ENCODE measurements at regions not wholly inside any gene's neighbourhood (a gene's known extent, or its start where the extent isn't known, plus 50 kb on each side); places are given as distances from the start of the nearest gene placed in this dataset.
"Not testable (repeated sequence)": the region's sequence is repeated elsewhere in the genome, so short reads cannot be mapped to it uniquely, and the experiment has no call there.

DNA sequence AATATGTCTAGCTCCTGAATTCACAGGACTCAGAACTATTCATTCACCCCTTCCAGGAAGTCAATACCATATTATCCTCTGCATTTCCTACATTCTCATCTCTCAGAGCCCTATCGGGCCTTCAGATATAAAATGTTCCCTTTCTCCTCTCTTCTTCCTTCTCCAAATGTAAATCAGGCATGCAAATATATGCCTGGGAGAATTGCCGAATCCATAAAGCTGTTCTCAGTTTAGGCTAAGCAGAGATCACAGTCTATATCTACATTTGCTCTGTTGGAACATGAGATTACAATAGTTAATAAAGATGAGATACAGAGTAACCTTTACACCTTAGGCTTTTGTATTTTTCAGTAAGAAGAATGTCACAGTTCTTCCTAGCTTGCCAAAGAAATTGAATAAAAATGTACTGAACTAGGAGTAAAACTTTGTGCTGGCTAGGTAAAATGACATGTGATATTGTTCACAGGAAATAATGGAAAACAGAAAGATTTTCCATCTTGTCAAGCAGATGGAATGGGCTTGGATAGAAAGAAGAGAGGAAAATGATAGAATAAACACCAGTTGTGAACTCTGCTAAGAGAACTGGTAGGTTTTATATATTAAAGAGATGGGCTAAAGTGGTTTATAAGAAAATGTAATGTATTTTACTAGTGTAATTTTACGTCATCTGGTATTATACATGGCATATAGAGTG, 161.5 kb downstream of the NRIP1 start:
- DNase-seq: no peak

DNA sequence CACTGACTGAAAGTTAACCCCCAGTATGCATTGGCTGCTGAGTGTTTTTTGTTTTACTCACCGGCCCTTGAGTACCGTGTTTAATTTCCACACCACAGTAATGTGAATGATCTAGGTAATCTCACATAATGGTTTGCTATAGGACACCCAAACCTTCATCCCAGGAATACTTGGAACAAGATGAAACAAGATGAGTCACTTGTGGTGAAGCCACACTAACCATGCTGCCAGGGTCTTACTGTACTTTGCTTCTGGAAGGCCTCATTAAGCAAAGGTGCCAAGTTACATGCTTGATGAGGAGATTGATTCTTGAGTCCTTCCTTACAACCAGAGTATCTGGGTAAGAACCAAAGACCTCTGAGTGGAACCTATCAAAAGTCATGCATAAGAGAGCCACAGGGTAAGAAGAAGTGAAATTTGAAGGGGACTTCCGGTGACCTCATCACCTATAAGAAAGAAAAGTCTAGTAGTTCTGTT, 163.3 kb downstream of the NRIP1 start:
- DNase-seq: no peak

DNA sequence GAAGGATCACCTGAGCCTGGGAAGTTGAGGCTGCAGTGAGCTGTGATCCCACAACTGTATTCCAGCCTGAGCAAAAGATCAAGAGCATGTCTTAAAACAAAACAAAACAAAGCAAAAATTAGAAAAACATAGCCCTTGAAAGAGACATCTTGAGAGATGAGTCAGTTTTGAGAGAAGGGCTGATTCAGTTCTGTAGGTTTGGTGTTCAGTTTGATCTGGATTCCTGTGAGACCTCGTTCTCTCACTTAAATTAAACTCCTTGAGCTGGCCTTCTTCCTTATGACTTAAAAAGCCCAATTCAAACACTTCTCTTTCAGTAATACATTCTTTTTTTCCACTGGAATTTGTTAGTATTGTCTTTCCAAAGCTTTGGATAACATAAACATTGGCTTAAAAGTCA, 164.2 kb downstream of the NRIP1 start:
- DNase-seq: no peak

DNA sequence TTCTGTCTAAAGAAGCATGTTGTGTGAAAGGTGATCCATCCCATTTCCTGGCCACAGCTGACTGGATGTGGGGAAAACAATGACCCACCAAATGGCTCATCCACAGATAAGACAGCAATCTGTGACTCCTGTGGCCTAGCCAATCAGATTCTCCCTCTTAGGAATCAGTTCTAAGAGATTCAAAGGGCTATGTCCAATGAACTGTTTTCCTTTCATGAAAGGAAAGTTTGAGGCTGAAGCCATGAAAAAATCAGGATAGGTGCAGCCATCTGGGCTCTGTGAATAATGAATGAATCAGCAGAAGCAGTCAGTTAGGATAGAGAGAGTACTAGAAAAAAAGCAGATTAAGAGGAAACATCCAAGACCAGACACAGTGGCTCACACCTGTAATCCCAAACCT, 164.7 kb downstream of the NRIP1 start:
- DNase-seq: no peak

DNA sequence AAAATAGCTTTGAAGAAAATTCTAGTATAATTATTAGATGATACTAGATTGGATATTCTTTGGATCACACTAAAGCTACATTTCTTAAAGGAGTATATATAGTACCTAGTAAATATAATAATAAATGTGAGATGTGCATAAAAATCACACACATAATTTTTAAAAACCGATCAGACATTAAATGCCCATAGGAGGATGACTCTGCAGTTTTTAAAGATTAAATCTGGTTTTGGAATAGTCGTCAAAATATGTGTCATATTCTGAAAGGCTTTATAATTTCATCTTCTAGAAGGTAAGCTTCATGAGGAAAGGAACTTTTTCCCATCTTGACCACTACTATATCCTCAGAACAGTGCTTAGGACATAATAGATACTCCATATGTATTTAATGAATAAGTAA, 169.0 kb downstream of the NRIP1 start:
- no peak for DNase-seq

DNA sequence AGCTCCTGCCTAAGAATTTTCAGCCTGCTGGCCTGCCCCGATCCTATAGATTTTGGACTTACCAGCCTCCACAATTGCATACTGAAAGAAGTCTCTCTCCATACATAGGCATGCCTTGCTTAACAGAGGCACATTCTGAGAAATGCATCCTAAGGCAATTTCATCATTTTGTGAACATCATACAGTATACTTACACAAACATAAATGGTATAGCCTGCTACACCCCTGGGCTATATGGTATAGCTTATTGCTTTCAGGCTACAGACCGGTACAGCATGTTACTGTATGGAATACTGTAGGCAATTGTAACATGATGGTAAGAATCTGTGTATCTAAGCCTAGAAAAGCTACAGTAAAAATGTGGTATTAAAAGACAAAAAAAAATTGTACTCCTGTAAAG, 174.7 kb downstream of the NRIP1 start:
- no peak for DNase-seq

DNA sequence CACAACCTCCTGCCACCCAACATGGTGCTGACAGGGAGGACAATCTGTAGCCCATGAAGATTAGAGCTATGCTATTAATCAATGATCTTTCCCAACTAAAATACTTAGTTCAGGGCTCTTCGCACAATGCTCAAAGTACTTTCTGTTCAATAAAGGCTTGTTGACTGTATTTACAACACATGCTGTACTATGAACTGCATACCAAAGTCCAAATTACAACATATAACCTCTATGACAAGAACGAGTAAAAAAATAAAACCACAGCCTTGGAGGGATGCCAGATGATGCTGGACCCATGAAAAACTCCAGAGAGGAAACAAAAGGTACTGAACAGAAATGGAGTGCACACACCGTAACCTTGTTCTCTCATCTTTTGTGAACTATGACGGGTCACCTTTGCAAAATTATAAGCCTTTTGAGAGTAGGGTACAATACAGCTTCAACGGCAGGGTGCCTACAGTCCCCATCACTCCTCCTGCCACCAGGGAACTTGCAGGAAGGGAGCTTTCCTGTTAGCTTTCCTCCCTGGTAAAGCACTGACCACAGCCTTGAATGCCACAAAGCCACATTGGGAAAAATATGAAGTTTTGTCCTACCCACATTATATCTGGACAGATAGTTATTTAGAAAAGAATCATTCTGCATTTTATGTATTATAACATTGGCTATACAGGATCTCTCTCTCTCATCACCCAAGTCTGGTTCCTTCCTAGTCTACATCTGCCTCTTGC, 175.6 kb downstream of the NRIP1 start:
- DNase-seq: no peak

DNA sequence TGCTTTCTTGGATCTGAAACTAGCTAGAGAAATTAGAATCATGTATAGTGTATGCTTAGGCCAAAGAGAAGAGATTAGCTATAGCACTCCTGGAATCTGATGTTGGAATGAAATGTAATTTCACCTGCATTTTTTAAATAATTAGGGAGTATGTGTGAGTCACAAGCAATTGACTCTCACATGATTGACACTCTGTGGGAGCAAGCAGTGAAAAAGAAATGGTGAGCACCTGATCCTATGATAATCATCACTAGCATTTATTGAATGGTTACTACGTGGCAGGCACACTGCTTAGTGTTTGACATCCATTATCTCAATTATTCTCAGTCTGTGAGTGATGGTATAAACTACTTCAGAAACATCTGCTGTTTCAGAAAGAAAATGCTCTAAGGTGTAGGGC, 176.6 kb downstream of the NRIP1 start:
- no peak for DNase-seq

DNA sequence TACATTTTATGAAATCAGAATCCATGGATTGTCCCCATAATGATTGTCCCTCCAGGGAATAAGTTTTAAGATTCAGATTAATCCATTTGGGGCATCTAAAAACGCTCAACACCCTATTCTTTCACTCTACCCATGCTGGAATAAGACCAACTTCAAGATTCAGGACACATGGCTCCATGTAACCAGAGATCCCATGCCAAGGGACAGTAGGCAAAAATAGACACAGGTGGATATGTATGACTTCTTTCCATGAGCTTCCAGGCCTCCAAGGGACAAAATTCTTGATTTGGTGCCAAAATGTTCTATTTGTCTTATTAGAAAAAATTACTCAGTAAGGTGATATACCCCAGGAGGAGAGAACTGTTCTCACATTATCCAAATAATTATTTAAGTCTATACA, 178.8 kb downstream of the NRIP1 start:
- peak; percentile 22 for DNase-seq

DNA sequence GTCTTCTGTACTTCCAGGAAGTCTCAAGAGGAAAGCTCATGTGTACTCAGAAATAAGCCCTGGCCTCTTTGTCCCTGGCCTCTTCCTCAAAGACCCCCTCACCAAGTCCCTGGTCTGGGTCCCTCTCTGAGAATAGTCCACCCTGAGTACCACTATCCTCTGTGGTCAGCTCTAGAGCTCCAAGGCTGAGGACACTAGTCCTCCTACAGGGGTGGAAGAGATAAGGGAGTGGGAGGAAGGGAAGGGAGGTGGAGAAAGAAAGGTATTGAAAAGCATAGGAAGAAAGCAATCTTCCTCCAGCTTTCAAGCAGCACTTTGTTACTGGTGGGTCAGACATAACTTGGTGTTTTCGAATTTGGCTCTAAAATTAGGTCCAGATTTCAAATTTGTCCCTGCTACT, 181.4 kb downstream of the NRIP1 start:
- no peak for DNase-seq

DNA sequence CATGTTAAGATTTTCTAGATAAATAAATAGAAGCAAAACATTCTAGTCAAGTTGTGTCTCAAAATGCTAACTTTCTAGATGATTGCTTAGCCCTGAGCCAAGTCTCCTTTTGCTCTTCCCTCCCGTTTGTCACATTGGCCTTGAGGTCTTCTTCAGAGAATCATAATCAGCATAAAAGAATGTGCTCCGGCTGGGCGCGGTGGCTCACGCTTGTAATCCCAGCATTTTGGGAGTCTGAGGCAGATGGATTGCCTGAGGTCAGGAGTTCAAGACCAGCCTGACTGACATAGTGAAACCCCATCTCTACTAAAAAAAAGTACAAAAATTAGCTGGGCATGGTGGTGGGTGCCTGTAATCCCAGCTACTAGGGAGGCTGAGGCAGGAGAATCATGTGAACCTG, 182.3 kb downstream of the NRIP1 start:
- DNase-seq: not testable (repeated sequence)

DNA sequence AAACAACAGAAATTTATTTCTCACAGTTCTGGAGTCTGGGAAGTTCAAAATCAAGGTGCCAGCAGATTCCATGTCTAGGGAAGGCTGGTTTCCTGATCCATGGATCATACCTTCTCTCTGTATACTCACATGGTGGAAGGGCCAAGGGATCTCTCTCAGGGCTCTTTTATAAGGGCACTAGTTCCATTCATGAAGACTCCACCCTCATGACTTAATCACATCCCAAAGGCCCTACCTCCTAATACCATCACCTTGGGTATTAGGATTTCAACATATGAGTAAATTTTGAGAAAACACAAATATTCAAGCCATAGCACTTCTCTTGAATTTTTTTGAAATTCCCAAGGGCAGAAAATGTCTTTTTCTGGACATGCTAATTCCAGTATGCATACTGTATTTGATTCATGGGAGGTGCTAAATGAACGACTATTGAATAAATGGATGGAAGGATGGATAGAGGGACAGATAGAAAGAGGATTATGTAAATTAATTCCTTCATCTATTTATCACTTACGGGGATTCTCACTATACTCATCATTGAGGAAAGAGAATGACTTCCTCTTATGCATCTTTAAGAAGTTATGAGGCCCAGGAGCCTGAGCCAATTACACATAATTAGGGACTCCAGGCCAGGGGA, 182.8 kb downstream of the NRIP1 start:
- no peak for DNase-seq

DNA sequence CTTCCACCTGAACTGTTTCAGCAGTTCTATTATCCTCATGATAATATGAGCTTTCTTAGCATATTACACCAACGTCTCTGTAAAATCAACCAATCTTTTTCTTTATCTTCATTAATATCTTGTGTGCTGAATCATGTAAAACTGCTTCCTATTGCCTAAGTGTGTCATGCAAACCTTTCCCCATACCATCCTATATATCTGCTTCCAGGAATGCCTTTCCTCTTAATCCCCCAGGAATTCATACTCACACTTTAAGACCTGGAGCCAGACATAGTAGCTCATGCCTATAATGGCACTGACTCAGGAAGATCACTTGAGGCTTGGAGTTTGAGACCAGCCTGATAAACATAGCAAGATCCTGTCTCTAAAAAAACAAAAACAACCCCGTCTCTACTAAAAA, 183.9 kb downstream of the NRIP1 start:
- no peak for DNase-seq

DNA sequence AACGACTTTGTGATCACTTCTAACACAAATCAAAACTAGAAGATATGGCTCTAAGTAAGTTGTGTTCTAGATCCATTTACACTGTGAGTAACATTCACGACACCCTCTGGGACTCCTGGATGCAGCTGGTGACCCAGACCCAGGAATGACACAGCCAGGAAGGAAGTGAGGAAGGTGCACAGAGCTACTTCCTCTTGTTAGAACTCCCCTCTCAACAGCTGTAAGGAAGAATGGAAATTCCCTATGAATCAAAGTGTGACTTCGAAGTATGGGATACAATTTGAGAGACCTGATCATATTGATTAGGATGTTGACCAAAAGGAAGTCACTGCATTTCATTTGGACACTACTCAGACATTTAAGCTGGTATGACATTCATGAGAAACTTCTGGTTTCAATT, 185.3 kb downstream of the NRIP1 start:
- DNase-seq: no peak

DNA sequence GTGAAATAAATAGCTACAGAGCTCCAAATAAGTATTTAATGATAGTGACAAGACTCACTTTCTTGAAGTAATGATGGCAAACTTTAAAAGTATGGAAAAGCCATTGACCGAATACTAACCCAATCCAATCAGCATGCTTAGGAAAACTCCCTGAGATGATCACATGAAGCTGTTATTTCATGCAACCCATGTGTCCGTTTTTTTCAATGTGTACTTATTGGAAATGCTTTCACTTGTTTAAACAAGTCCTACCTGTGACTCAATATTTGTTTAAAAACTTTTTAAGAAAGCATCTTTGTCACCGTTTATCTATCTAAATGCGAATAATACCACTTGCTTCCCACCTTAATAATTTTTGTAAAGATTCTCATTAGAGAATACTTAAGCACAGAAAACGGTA, 185.8 kb downstream of the NRIP1 start:
- DNase-seq: no peak

DNA sequence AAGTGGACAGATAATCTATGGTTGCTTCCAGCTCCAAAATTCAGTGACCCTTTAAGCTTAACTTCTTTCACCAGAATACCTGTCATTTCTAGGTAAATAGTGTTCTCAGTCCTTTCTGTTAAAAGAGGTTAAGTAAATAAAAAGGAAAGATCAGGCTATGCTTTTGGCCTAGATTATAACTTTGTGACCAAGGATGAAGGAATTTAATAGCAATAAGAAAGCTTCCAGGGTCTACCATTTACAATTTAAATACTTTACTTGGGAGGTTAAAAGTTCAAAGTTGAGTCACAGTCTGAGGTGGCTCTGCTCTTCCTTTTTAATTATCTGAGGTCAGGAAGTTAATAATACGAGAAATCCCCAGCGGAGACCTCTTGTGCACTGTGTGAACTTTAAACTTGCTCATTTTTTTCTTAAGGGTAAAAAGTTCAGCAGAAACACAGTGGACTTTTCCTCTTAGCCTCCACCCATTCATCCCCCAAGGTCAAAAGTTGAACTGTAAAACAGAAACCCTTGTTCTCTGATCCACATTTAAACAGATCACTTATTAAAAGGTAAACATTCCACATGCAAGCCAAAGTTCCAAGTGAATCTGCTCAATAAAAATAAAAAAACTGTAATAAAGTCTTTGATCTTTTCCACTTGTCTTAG, 187.1 kb downstream of the NRIP1 start:
- DNase-seq: no peak

DNA sequence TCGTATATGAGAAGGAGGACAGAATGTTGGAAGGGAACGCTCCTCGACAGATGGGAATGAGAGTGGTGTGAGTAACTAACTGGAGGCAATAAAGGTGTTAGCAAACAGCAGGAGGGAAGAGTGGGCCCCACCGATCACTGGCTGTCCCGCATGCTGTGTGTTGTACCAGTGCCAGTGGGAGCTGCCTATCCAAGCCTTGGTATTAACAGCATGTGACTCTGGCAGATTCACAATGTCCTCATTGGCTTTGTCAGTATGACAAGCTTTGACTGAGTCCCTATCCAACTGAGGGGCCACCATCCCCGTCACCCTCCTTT, 188.3 kb downstream of the NRIP1 start:
- no peak for DNase-seq

DNA sequence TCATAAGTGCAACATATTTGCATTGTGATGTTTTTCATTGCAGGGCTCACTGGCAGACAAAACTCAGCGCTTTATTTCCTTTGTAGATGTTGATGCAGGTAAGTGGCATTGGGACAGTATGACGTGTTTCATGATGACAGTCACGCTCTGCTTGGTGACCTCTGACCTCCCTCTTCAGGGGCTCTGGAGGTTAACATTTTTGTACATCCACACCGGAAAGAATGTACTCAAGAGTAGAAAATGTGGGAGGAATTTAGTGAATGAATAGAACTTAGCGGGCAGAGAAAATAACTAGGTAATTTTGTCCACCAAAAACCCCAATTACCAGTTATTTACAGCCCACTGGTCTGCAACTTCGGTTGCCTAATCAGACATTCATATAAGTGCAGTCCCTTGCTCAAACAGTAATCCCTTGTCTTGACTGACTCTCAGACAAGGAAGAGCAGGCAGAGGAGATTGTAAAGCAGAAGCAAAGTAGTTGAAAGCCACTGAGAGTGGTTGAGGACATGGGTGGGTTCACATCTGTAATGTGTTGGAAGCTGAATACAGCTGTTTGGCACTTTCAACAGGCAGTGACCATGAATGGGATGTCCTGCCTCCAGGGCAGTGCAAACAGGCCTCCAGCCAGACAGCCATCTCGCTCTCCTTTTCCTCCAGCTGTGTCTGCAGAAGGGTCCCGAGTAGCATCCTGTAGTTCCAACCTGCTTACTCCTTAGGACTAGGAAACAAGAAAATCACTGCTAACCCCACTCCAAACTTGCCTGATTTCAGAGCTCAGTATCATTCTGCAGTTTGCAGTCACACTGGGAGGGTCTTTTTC, 188.9 kb downstream of the NRIP1 start:
- DNase-seq: peak; percentile 17

DNA sequence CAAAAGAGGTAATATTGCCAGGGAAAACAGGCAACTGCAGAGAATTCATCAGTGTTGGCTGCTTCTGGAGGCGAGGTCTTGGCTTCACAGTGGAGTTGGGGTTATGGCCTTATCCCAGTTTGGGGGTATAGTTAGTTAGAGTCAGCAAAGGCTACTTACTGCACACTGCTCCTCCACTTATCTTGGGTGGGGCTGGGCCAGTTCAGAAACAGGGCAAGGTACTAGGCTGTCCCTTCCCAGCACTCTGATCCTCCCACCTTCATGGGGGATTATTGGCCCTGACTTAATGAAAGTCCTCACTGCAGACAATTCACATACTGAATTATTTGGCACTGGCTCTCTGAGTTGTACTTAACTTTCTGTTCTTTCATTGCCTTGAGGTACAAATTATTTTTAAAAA, 189.6 kb downstream of the NRIP1 start:
- DNase-seq: no peak

DNA sequence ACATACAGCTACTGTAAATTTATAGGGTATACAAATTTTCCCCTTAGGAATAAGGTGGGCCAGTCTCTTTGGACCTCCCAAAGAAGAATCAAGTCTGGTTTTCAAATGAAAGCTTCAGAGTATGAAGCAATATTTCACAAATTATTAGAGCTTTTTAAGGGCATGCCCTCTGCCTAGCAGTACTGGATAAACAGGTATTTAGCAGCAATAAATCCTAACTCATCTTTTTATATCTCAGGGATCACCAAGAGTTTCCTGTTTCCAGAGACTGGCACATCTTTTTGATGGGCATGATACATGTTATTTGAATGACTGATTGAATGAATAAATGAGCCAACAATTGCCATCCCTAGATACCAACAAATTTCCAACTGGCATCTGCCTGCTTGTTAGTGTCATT, 190.4 kb downstream of the NRIP1 start:
- DNase-seq: no peak

DNA sequence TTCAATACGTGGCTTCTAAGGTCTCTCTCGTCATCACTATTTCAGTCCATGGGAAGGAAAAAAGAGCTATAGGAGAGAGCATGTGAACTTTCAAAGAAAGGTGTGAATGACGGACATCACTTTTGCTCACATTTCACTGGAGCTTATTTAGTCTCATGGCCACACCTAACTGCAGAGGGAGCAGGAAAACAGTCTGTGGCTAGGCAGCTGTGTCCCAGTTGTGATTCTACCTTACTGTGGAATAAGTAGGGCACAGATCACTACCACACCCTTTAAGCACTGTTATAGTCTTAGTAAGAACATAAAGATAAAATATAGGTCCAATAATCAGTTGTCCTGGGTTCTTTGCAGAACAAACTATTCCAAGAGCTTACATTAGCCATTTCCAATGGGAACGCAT, 192.9 kb downstream of the NRIP1 start:
- DNase-seq: no peak

DNA sequence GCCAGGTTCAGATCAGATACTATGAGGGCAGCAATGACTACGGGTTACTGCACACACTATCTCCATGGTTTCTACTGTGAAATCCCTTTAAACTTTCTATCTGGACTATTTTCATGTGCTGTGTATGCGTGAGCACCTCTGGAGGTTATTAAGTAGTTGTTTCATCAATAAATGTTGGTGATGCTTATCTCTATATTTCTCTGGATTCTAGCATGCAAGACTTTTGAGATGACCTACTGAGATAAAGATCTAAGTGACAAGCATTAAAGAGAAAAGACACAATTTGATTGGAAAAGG, 194.0 kb downstream of the NRIP1 start:
- no peak for DNase-seq

Data from tongue (tissue), 1 donor.